Progenitor cell of endocrine pancreas (in vitro differentiated cells): ENCODE measurements at regions not wholly inside any gene's neighbourhood (a gene's known extent, or its start where the extent isn't known, plus 50 kb on each side); places are given as distances from the start of the nearest gene placed in this dataset.

Source experiments
- DNase-seq: peaks from one replicate; pipeline ENCODE4 v3.0.0; 2021; ENCODE audit warnings: low spot score; ENCODE audit not compliant: unreplicated experiment
- H3K27ac Mint-ChIP-seq: 2 replicates; pipeline ENCODE4 v1.8.0; 2021; ENCODE audit warnings: mild to moderate bottlenecking, moderate library complexity, mixed read lengths
- H3K27me3 Mint-ChIP-seq: 2 replicates; pipeline ENCODE4 v1.8.0; 2021; ENCODE audit warnings: mixed read lengths
- H3K36me3 Mint-ChIP-seq: 2 replicates; pipeline ENCODE4 v1.8.0; 2022; ENCODE audit warnings: mixed read lengths; ENCODE audit not compliant: insufficient read depth
- H3K4me1 Mint-ChIP-seq: 2 replicates; pipeline ENCODE4 v1.8.0; 2021; ENCODE audit warnings: low read depth, mixed read lengths
- H3K4me3 Mint-ChIP-seq: 2 replicates; pipeline ENCODE4 v1.8.0; 2021; ENCODE audit warnings: low read depth, mild to moderate bottlenecking, moderate library complexity, mixed read lengths
- H3K9me3 Mint-ChIP-seq: 2 replicates; pipeline ENCODE4 v1.8.0; 2021; ENCODE audit warnings: low read depth, mixed read lengths
- TF ChIP-seq, protein P1 (sequence below): fragments of 200-600 bp; sonication (generic); IDR thresholded peaks from one replicate; pipeline ENCODE4 v1.5.0; 2021; ENCODE audit warnings: antibody characterized with exemption, mild to moderate bottlenecking; ENCODE audit not compliant: unreplicated experiment

- no peaks in the 10 kb centered on the region for H3K9me3 Mint-ChIP-seq
- no peak overlapping the region for H3K27ac Mint-ChIP-seq
- DNase-seq = no peak
- TF ChIP-seq, protein P1, sequence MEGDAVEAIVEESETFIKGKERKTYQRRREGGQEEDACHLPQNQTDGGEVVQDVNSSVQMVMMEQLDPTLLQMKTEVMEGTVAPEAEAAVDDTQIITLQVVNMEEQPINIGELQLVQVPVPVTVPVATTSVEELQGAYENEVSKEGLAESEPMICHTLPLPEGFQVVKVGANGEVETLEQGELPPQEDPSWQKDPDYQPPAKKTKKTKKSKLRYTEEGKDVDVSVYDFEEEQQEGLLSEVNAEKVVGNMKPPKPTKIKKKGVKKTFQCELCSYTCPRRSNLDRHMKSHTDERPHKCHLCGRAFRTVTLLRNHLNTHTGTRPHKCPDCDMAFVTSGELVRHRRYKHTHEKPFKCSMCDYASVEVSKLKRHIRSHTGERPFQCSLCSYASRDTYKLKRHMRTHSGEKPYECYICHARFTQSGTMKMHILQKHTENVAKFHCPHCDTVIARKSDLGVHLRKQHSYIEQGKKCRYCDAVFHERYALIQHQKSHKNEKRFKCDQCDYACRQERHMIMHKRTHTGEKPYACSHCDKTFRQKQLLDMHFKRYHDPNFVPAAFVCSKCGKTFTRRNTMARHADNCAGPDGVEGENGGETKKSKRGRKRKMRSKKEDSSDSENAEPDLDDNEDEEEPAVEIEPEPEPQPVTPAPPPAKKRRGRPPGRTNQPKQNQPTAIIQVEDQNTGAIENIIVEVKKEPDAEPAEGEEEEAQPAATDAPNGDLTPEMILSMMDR = no peak
- peaks cover 20% of the 10 kb centered on the region for H3K4me1 Mint-ChIP-seq
- H3K36me3 Mint-ChIP-seq = no peaks in the 10 kb centered on the region
- no peak overlapping the region for H3K4me3 Mint-ChIP-seq
- H3K27me3 Mint-ChIP-seq = peaks cover 5% of the 10 kb centered on the region
These were observed 437.7 kb downstream of the TSHZ3 start for GRCh38 chr19:30911491-30911890.

- no peaks in the 10 kb centered on the region for H3K36me3 Mint-ChIP-seq
These were observed 438.6 kb downstream of the TSHZ3 start for GRCh38 chr19:30910485-30911240.

GRCh38 chr19:30909216-30909615 lies 440.0 kb downstream of the TSHZ3 start:
- Mint-ChIP-seq H3K27me3 (peaks cover under 1% of the 10 kb centered on the region), H3K27ac (no peak overlapping the region), H3K4me1 (peaks cover 19% of the 10 kb centered on the region), H3K4me3 (no peak overlapping the region), H3K36me3 (no peaks in the 10 kb centered on the region), H3K9me3 (no peaks in the 10 kb centered on the region)
- TF ChIP-seq, protein P1 = no peak
- DNase-seq = no peak

More at GRCh38 chr19:30910485-30911240, 438.6 kb downstream of the TSHZ3 start:
- DNase-seq = no peak
- Mint-ChIP-seq H3K4me1 (peaks cover 20% of the 10 kb centered on the region), H3K27me3 (peaks cover 5% of the 10 kb centered on the region), H3K27ac (no peak overlapping the region), H3K9me3 (no peaks in the 10 kb centered on the region), H3K4me3 (no peak overlapping the region)
- TF ChIP-seq, protein P1 = no peak

- no peak overlapping the region for H3K4me3 Mint-ChIP-seq
- no peaks in the 10 kb centered on the region for H3K36me3 Mint-ChIP-seq
- H3K27me3 Mint-ChIP-seq = no peaks in the 10 kb centered on the region
- H3K9me3 Mint-ChIP-seq = no peaks in the 10 kb centered on the region
- H3K27ac Mint-ChIP-seq = no peak overlapping the region
- peaks cover 19% of the 10 kb centered on the region for H3K4me1 Mint-ChIP-seq
- TF ChIP-seq, protein P1 = no peak
- DNase-seq = no peak
These were observed 440.9 kb downstream of the TSHZ3 start for GRCh38 chr19:30908262-30908771.

DNA sequence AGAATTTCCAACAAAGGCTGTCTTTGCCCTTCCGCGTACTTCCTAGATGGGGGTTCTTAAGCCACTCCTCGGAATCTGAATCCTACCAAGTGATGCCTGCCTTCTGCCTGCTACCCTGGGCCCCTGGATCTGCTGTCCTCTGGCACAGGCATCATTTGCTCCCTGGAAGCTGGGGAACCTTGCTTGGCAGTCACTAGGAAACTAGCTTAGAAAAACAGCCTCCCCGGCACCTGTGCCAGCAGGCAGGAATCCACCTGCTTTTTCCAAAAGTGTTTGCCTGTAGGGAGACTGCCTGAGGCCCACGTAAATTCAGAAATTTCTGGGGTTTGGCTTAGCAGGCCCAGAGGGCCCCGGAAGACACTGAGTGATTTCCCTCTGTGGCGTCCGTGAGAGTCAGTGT lies 442.4 kb downstream of the TSHZ3 start:
- peaks cover 19% of the 10 kb centered on the region for H3K4me1 Mint-ChIP-seq
- no peaks in the 10 kb centered on the region for H3K27me3 Mint-ChIP-seq
- DNase-seq = no peak
- TF ChIP-seq, protein P1 = no peak
- no peak overlapping the region for H3K4me3 Mint-ChIP-seq
- no peak overlapping the region for H3K27ac Mint-ChIP-seq
- no peaks in the 10 kb centered on the region for H3K36me3 Mint-ChIP-seq
- no peaks in the 10 kb centered on the region for H3K9me3 Mint-ChIP-seq
